ENCODE measurements at regions not wholly inside any gene's neighbourhood (a gene's known extent, or its start where the extent isn't known, plus 50 kb on each side); places are given as distances from the start of the nearest gene placed in this dataset.

GRCh38 chr12:128007250-128007649 is 259.7 kb upstream of the TMEM132C start:
- TF ChIP-seq STAT1 (conservative IDR thresholded peaks at IDR 0.05) (no peak), RELA (IDR thresholded peaks at IDR 0.05; ENCODE audit: borderline replicate concordance, partially characterized antibody) (no peak), SREBF1 (IDR thresholded peaks at IDR 0.05; ENCODE audit: low read length) (no peak), PKNOX1 (IDR thresholded peaks at IDR 0.05) (no peak), BCL11A (IDR thresholded peaks at IDR 0.05; ENCODE audit: low read depth, low read length) (no peak), TAF1 (IDR thresholded peaks at IDR 0.05; ENCODE audit: borderline replicate concordance, low read depth, low read length) (no peak), ZZZ3 (IDR thresholded peaks at IDR 0.05; ENCODE audit: control insufficient read depth, insufficient read length, low read depth) (no peak), BRCA1 (IDR thresholded peaks at IDR 0.05; ENCODE audit: low read depth, low read length) (no peak), RB1 (IDR thresholded peaks at IDR 0.05; ENCODE audit: borderline replicate concordance) (no peak), PML (IDR thresholded peaks at IDR 0.05; ENCODE audit: low read length) (no peak), YY1 (IDR thresholded peaks at IDR 0.05; ENCODE audit: low read depth, low read length) (no peak)
- TF ChIP-seq, protein P1, sequence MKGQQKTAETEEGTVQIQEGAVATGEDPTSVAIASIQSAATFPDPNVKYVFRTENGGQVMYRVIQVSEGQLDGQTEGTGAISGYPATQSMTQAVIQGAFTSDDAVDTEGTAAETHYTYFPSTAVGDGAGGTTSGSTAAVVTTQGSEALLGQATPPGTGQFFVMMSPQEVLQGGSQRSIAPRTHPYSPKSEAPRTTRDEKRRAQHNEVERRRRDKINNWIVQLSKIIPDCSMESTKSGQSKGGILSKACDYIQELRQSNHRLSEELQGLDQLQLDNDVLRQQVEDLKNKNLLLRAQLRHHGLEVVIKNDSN (IDR thresholded peaks at IDR 0.05; ENCODE audit: borderline replicate concordance, extremely low read length, insufficient read depth, low read depth, low read length): no peak
- TF ChIP-seq, protein P2, sequence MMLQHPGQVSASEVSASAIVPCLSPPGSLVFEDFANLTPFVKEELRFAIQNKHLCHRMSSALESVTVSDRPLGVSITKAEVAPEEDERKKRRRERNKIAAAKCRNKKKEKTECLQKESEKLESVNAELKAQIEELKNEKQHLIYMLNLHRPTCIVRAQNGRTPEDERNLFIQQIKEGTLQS (IDR thresholded peaks at IDR 0.05; ENCODE audit: borderline replicate concordance, extremely low read depth, low read depth, low read length): no peak
- TF ChIP-seq, protein P3, sequence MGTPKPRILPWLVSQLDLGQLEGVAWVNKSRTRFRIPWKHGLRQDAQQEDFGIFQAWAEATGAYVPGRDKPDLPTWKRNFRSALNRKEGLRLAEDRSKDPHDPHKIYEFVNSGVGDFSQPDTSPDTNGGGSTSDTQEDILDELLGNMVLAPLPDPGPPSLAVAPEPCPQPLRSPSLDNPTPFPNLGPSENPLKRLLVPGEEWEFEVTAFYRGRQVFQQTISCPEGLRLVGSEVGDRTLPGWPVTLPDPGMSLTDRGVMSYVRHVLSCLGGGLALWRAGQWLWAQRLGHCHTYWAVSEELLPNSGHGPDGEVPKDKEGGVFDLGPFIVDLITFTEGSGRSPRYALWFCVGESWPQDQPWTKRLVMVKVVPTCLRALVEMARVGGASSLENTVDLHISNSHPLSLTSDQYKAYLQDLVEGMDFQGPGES (IDR thresholded peaks at IDR 0.05): no peak
- TF ChIP-seq, protein P4, sequence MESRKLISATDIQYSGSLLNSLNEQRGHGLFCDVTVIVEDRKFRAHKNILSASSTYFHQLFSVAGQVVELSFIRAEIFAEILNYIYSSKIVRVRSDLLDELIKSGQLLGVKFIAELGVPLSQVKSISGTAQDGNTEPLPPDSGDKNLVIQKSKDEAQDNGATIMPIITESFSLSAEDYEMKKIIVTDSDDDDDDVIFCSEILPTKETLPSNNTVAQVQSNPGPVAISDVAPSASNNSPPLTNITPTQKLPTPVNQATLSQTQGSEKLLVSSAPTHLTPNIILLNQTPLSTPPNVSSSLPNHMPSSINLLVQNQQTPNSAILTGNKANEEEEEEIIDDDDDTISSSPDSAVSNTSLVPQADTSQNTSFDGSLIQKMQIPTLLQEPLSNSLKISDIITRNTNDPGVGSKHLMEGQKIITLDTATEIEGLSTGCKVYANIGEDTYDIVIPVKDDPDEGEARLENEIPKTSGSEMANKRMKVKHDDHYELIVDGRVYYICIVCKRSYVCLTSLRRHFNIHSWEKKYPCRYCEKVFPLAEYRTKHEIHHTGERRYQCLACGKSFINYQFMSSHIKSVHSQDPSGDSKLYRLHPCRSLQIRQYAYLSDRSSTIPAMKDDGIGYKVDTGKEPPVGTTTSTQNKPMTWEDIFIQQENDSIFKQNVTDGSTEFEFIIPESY (IDR thresholded peaks at IDR 0.05): no peak
- TF ChIP-seq, protein P5, sequence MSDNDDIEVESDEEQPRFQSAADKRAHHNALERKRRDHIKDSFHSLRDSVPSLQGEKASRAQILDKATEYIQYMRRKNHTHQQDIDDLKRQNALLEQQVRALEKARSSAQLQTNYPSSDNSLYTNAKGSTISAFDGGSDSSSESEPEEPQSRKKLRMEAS (IDR thresholded peaks at IDR 0.05; ENCODE audit: low read depth, low read length): no peak
- Histone ChIP-seq H3K79me2 (ENCODE audit: control insufficient read depth, insufficient read depth, low read length) (no peaks in the 10 kb centered on the region), H3K9me3 (replicated peaks; ENCODE audit: control insufficient read depth, insufficient read depth, low read length) (no peaks in the 10 kb centered on the region), H4K20me1 (ENCODE audit: control insufficient read depth, insufficient read depth) (no peaks in the 10 kb centered on the region), H3K36me3 (ENCODE audit: control insufficient read depth in 2 of 2, insufficient read depth in 2 of 2, low read length in 1 of 2) (no peaks in the 10 kb centered on the region), H2AFZ (ENCODE audit: control insufficient read depth, low read depth, low read length) (no peak overlapping the region), H3K4me3 (no peak overlapping the region), H3K9ac (ENCODE audit: control insufficient read depth, insufficient read depth, low read length) (no peak overlapping the region), H3K27ac (ENCODE audit: control insufficient read depth, insufficient read depth) (no peak overlapping the region), H3K27me3 (replicated peaks in 1 of 2; ENCODE audit: control insufficient read depth in 2 of 2, insufficient read depth in 2 of 2, low read length in 1 of 2) (no peaks in the 10 kb centered on the region), H3K4me2 (ENCODE audit: control insufficient read depth, insufficient read depth) (no peak overlapping the region), H3K4me1 (ENCODE audit: control insufficient read depth, insufficient read depth, low read length) (no peaks in the 10 kb centered on the region)
- intact Hi-C loops (cut with micrococcal nuclease; ENCODE audit: unreplicated experiment) (no loop called here), in situ Hi-C loops (cut with MboI) (no loop called here)
- DNase-seq (ENCODE audit: low read depth, low spot score) (no peak), ATAC-seq (no peak), FAIRE-seq (no peak)
- BruUV-seq (replicated peaks): no TSS peak
- CTCF ChIA-PET: no interaction called here
- SMC1A ChIA-PET (ENCODE audit: uncharacterized antibody, unreplicated experiment): no interaction called here
- RAD21 ChIA-PET (ENCODE audit: unreplicated experiment): no interaction called here
- WGBS (ENCODE audit: insufficient coverage, insufficient replicate concordance, low lambda C conversion rate, missing lambda C conversion rate): 6% methylated on average over 4 of the region's 4 CpGs
- POLR2A ChIA-PET: no interaction called here
